ENCODE measurements at regions not wholly inside any gene's neighbourhood (a gene's known extent, or its start where the extent isn't known, plus 50 kb on each side); places are given as distances from the start of the nearest gene placed in this dataset.

DNA sequence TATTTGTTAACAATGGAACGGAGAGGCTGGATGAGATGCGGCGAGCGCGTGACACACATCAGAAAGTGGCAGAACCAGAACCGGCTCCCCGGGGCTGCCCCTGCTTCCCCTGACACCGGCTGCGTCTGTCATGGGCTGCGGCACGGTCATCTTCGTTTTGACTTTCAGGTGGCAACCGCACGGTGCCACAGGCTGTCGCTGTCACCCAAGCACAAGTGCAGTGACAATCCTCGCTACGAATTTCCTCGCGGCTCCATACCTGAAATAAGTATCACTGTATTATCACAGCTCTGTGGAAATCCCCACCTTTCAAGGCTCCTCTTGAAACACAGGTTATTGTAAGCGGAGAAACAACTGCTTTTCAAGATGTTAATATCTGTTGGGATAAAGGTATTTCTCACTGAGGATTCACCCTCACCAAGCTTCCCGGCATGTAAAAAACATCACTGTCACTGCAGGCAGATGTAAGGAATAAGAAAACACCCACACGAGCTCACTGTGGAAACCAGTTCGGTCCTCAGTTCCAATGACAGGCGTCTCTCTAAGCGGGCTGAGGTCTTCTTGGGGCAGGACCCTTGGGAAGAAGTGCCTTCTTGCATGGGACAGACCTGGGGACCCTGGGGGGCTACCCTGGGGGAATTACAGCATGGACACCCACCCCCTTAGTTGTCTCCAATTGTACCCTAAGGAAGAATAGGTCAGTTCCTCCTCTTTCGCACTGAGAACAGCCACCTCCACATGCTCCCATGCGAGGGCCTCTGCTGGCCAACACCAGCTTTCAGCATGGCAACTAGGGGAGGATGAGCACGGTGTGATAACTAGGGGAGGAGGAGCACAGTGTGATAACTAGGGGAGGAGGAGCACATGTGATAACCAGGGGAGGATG, 86.3 kb downstream of the DACT2 start:
- Mint-ChIP-seq H3K4me3 (no peak overlapping the region), H3K36me3 (no peaks in the 10 kb centered on the region), H3K4me1 (no peaks in the 10 kb centered on the region), H3K27ac (no peak overlapping the region), H3K27me3 (peaks cover 2% of the 10 kb centered on the region), H3K9me3 (no peaks in the 10 kb centered on the region)

DNA sequence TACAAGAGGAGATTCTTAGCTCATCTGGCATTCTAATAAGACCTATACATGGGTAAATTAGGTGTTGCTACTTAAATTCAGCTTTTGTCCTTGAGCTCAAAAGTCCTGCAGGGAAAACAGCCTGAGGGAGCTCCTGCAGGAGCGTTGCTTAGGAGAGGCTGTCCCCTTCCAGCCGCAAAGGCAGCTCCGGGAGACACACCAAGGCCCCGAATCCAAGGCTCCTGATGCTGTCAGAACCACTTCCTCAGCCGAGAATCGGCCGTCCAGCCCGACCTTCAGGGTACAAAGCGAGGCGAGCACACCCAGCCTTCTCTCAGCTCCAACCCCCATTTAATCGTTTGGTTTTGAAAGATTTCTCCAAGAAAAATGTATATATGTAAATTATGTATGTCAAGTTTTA, 87.0 kb downstream of the DACT2 start:
- Mint-ChIP-seq H3K36me3 (no peaks in the 10 kb centered on the region), H3K27ac (no peak overlapping the region), H3K4me1 (no peaks in the 10 kb centered on the region), H3K27me3 (peaks cover 2% of the 10 kb centered on the region), H3K4me3 (no peak overlapping the region), H3K9me3 (no peaks in the 10 kb centered on the region)

DNA sequence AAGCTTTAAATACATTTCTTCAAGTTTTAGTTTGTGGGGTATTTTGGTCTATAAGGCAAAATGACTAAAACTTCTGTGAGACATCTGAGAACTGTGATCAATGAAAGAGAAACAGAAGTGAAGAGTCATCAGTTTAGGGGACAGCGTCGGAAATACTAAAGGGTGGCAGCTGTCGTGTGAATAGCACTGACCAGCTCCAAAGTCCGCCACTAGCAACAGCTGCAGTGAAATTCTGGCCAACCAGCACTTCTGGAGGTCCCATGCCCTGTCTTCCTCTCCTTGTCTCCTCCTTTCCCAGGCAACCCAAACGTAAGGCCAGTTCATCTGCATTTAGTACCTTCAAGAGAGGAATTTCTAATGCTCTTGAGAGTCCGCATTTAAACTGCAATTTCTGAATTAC, 87.5 kb downstream of the DACT2 start:
- no peaks in the 10 kb centered on the region for H3K9me3 Mint-ChIP-seq
- H3K36me3 Mint-ChIP-seq, result no peaks in the 10 kb centered on the region
- peaks cover 2% of the 10 kb centered on the region for H3K27me3 Mint-ChIP-seq
- H3K4me1 Mint-ChIP-seq, result no peaks in the 10 kb centered on the region
- no peak overlapping the region for H3K4me3 Mint-ChIP-seq
- no peak overlapping the region for H3K27ac Mint-ChIP-seq

DNA sequence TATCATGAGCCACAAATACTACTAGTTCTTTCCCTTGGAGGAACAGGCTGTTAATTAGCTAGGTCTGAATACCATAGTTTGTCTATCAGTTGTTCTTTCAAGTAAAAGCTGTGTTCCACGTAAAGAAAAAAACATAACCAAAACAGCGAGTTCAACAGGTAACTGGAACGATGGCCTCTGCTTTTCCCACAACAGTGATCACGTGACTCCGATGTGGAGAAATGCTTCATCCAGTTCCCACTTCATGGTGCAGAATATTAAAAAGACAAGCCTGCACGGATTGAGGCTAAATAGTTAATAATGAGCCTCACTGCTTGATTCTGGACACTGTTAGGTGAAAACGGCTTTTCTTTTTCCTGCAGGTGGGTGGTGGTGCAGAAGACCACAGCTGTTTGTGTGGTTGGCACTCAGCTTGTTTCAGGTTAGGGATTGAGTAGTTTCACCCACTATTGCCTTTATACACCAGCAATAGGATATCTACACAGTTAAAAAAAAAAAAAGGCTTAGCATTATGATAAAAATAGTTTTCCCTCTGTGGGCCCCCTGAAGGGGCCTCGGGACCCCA, 88.1 kb downstream of the DACT2 start:
- Mint-ChIP-seq H3K9me3 (no peaks in the 10 kb centered on the region), H3K27ac (no peak overlapping the region), H3K36me3 (no peaks in the 10 kb centered on the region), H3K4me1 (no peaks in the 10 kb centered on the region), H3K27me3 (peaks cover 2% of the 10 kb centered on the region), H3K4me3 (no peak overlapping the region)

DNA sequence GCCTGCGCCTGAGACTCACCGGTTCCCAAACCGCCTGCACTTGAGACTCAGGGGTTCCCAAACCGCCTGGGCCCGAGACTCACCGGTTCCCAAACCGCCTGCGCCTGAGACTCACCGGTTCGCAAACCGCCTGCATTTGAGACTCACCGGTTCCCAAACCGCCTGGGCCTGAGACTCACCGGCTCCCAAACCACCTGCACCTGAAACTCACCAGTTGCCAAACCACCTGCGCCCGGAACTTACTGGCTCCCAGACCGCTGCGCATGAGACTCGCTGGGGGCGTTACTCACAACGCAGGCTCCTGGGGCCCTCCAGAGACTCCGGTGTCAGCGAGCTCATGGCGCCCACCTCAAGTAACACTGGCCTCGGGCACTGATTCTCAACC, 90.2 kb downstream of the DACT2 start:
- Mint-ChIP-seq H3K27me3 (peaks cover 4% of the 10 kb centered on the region), H3K36me3 (no peaks in the 10 kb centered on the region), H3K27ac (no peak overlapping the region), H3K4me3 (no peak overlapping the region), H3K9me3 (no peaks in the 10 kb centered on the region), H3K4me1 (no peaks in the 10 kb centered on the region)

DNA sequence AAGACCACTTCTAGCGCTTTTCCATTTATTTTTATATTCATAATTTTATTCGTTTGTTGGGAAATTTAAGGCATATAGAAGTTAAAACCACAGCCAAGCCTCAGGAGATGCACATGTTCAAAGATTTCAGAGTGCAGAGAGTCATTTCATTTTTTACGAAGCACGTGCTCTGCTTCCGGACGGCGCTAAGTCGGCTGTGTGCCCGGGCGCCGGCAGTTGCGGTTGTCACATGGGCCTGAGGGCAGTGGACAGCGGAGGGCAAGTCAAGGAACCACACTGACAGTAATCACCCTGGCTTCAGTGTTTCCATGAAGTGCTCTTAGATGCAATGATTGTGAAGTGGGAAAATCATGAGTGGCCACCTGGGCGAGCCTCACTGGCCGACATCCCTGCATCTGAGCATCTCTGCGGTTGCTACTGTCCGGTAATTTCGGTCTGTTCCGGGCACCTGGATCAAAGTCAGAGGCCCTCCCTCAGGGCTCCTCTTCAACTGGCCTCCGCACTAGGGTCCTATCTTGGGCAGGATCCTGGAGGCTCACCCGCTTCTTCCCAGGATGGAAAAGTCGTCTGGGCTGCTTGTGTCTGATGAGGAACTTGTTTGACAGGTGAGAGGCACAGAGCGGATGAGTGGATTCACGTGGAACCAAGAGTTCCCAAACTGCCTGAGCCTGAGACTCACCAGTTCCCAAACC, 90.8 kb downstream of the DACT2 start:
- Mint-ChIP-seq H3K36me3 (no peaks in the 10 kb centered on the region), H3K27me3 (peaks cover 4% of the 10 kb centered on the region), H3K4me1 (no peaks in the 10 kb centered on the region), H3K27ac (no peak overlapping the region), H3K4me3 (no peak overlapping the region), H3K9me3 (no peaks in the 10 kb centered on the region)

DNA sequence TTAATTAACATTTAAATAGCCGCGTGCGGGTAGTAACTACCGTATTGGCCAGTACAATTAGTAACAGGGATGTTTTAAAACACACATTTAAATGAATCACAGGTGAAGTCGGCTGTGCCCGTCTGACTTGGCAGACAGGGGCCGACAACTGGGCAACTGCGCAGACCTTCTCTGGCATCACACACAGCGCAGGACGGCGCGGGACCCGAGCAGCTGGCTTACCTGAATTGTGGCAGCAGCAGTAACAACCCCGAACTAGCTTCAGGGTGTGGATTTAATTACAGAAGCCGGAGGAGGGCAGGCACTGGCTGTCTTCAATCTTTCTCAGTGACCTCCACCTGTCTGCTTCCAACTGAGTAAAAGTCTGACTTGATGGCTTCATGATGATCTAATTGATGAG, 91.7 kb downstream of the DACT2 start:
- H3K4me1 Mint-ChIP-seq, result no peaks in the 10 kb centered on the region
- H3K4me3 Mint-ChIP-seq, result no peak overlapping the region
- H3K9me3 Mint-ChIP-seq, result no peaks in the 10 kb centered on the region
- H3K27ac Mint-ChIP-seq, result no peak overlapping the region
- H3K36me3 Mint-ChIP-seq, result no peaks in the 10 kb centered on the region
- peaks cover 4% of the 10 kb centered on the region for H3K27me3 Mint-ChIP-seq

DNA sequence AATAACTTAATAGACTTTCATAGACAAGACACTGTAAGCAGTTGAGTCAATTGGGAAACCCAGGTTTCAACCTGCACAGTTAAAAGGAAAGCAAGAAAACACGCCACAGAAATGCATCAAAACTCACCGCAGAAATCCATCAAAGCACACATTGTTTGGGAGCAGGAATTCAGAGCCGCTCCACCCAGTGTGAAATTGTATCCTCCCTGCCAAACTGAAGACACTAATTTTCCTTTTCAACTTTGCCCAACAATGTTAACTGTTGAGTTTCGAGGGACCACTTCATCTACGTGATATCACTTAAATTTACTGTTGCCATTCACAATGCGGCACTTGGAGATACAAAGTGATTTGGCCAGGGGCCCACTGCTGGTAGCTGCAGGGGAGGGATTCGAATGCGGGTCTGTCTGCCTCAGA, 92.7 kb downstream of the DACT2 start:
- no peak overlapping the region for H3K27ac Mint-ChIP-seq

DNA sequence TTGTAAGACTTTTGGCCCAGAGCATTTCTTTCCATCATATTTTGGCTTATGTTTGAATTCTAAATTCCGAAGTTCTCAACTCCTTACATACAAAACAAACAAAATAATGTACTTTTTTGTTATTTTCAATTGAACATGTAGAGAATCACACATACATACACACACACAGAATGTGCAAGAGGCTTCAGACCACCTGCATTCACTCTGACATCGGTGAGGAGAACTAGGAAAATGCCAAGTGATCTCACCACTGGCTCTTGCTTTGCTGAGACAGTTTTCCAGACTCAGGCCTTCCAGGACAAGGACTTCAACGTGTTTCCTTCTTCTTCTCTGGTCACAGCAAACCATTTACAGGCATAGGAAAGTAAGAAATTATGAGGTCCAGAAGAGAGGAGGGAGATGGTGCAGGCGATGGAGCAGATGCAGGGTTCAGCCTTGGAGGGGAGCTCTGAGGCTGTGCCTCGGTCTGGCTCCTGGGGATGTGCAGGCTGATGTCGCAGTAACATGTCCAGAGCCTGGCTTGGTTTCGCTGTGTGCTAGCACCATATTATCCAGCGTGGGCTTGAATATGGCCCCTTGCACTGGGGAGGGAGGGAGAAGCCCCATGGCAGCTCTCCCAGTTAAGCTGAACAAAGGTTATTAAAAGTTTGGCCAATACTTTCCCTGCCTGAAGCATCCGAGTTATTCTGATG, 93.4 kb downstream of the DACT2 start:
- H3K27me3 Mint-ChIP-seq, result peaks cover 4% of the 10 kb centered on the region
- no peak overlapping the region for H3K27ac Mint-ChIP-seq
- no peaks in the 10 kb centered on the region for H3K4me1 Mint-ChIP-seq
- H3K9me3 Mint-ChIP-seq, result no peaks in the 10 kb centered on the region
- no peaks in the 10 kb centered on the region for H3K36me3 Mint-ChIP-seq
- no peak overlapping the region for H3K4me3 Mint-ChIP-seq

More for the DNA sequence above, 92.7 kb downstream of the DACT2 start:
- Mint-ChIP-seq H3K9me3 (no peaks in the 10 kb centered on the region), H3K36me3 (no peaks in the 10 kb centered on the region), H3K4me1 (no peaks in the 10 kb centered on the region), H3K4me3 (no peak overlapping the region), H3K27me3 (peaks cover 4% of the 10 kb centered on the region)

DNA sequence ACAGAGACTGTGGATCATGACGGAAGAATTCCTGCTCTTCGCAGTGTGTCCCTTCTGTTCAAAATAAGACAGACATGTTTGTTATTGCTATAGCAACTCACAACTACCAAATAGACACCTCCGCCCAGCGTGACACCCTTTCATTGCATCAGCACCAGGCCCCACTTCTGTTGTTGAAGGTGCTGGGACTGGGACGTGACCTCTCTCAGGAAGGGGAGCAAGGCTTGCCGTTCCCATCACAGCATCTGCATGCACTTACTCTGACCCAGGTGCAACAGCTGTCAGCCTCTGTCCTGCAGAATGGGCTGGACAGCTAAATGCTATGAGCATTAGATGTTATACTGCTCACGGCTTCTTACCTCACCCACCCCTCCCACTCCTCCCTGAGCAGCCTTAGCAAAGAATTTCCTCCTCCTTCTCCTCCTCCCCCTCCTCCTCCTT, 94.1 kb downstream of the DACT2 start:
- Mint-ChIP-seq H3K36me3 (no peaks in the 10 kb centered on the region), H3K27ac (no peak overlapping the region), H3K27me3 (peaks cover 2% of the 10 kb centered on the region)

DNA sequence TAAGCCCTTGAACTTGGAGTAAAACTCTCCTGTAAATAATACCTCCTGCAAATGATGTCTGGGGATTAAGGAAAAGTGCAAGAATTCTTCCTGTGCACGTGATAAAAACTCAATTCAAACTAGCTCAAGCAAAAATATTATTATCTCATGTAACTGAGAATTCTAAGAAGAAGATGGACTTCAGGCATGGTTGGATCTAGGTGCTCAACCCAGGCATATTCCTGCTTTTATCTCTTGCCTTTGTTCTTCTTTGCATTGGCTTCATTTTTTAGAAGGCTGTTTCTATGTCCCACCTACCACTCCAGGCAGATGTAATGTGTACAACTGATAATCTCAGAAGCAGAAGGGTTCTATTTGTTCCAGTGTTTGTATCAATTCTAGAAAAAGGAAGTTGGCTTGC, 95.8 kb downstream of the DACT2 start:
- Mint-ChIP-seq H3K27ac (no peak overlapping the region), H3K9me3 (no peaks in the 10 kb centered on the region), H3K4me3 (no peak overlapping the region), H3K4me1 (no peaks in the 10 kb centered on the region), H3K36me3 (no peaks in the 10 kb centered on the region), H3K27me3 (peaks cover 2% of the 10 kb centered on the region)

More for the DNA sequence above, 94.1 kb downstream of the DACT2 start:
- Mint-ChIP-seq H3K4me3 (no peak overlapping the region), H3K9me3 (no peaks in the 10 kb centered on the region), H3K4me1 (no peaks in the 10 kb centered on the region)

DNA sequence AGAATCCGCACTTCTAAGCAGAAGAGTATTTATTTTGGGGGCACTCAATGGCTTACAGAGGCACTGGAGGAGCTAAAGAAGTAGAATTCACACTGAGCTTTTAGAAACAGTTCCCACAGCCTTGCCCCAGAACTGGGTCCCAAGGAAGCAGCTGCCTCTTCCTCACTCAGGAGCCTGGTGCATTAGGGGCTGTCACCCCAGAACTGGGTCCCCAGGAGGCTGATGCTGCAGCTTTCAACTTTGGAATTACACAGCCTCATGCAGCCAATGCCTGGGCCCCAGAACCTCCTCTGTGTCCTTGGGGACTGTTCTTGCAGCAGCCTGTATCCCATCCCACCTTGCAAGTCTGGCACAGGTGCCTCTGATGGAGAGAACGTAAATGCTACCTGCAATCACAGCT, 96.4 kb downstream of the DACT2 start:
- H3K4me3 Mint-ChIP-seq, result no peak overlapping the region
- no peaks in the 10 kb centered on the region for H3K9me3 Mint-ChIP-seq
- peaks cover 2% of the 10 kb centered on the region for H3K27me3 Mint-ChIP-seq
- no peaks in the 10 kb centered on the region for H3K36me3 Mint-ChIP-seq
- H3K27ac Mint-ChIP-seq, result no peak overlapping the region
- no peaks in the 10 kb centered on the region for H3K4me1 Mint-ChIP-seq

DNA sequence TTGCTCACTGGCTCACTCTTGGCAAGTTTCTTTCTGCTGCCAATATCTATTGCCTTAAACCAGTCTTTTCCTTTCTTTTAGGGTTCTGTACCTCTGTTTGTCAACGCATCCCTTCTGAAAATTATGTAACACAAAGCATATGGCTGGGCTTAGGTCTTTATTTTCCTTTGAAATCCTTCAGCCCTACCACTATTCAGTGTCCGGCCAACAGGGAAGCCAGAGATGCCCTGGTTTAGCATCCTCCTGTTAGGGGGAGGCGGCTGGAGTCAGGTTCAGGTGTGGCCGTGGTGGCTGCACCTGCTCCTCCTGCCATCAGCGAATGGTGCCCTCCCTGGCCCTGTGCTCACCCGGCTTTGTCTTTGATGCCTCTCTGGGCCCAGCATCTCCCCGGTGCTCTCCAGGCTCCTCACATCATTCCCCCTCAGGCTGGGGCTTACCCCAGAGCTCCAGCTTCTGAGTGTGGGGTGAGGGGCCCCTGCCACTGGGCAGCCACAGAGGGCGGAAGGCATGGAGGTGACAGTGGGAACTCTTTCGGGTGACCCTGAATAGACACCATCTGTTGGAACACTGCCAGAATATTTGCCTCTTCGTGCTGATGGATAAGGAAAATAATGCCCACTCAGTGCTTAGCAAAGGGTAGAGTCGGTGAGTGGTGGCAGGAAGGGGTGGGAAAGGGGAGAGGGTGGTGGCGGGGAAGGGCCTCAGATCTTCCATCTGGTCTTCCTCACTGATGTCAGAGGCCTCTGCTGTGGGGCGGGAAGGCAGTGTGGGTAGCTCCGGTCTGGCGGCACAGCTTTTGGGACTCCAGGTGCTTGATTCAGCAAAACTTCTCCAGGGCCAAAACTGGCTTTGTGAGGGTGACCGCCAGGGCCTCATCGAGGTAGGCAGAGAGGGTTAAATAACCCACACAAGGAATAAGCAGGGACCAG, 97.2 kb downstream of the DACT2 start:
- Mint-ChIP-seq H3K4me1 (no peaks in the 10 kb centered on the region), H3K9me3 (no peaks in the 10 kb centered on the region), H3K4me3 (no peak overlapping the region), H3K27me3 (peaks cover 2% of the 10 kb centered on the region), H3K27ac (peak overlapping the region in 1 of 3 donors; percentile 59), H3K36me3 (no peaks in the 10 kb centered on the region)

DNA sequence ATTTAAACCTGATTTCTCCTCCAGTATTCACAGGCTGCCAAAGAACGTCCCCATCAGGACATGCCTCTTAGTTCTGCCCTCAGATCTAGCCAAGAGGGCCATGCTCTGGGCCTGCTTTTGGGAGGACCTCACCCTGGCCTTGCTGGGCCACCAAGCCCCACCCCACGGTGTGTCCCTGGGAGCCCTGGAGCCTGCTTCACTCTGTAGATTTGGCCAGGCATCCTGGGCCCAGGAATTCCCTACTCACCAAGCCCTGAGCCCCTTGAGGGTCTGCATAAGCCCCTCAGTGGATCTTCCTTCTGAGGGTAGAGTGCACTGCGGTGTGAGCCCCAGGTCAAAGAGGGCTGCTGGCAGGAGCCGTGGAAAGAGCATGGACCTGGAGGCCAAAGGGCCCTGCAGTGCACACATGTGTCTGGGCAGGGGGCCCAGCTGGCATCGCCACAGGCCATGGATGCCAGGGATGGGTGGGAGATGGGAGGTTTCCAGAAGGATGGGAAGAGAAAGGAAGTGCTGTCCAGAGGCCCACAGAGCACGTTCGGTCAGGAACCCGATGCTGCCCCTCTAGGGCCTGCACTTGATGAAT, 98.0 kb downstream of the DACT2 start:
- Mint-ChIP-seq H3K4me3 (no peak overlapping the region), H3K4me1 (no peaks in the 10 kb centered on the region), H3K36me3 (no peaks in the 10 kb centered on the region), H3K9me3 (no peaks in the 10 kb centered on the region), H3K27me3 (peaks cover 2% of the 10 kb centered on the region), H3K27ac (no peak overlapping the region)
